Gastroesophageal sphincter (tissue), 3 donors: ENCODE measurements at regions not wholly inside any gene's neighbourhood (a gene's known extent, or its start where the extent isn't known, plus 50 kb on each side); places are given as distances from the start of the nearest gene placed in this dataset.
"Not testable (repeated sequence)": the region's sequence is repeated elsewhere in the genome, so short reads cannot be mapped to it uniquely, and the experiment has no call there.

Experiments
- EP300 ChIP-seq: sonication (generic); formaldehyde crosslinking; IDR thresholded peaks from one replicate; pipeline ENCODE4 v1.6.1; 2017; ENCODE audit warnings: antibody characterized with exemption, mild to moderate bottlenecking
- POLR2A ChIP-seq, 2 donors: fragments of 450-650 bp; IDR thresholded peaks; one replicate each; pipeline ENCODE4 v1.6.1; 2017; ENCODE audit warnings: antibody characterized with exemption in 2 of 2, mild to moderate bottlenecking in 2 of 2, moderate library complexity in 1 of 2
- POLR2AphosphoS5 ChIP-seq: sonication (generic); formaldehyde crosslinking; IDR thresholded peaks from one replicate; pipeline ENCODE4 v1.6.1; 2017; ENCODE audit warnings: antibody characterized with exemption
- TF ChIP-seq, protein P1 (sequence below), 4 experiments: fragments of 200-600 bp in 2 of 4; fragments of 450-650 bp in 2 of 4; sonication (generic) in 1 of 4; IDR thresholded peaks; one replicate each; pipeline ENCODE4 v1.5.1; 2017 to 2019; ENCODE audit warnings: antibody characterized with exemption in 4 of 4, mild to moderate bottlenecking in 2 of 4, moderate library complexity in 2 of 4

DNA sequence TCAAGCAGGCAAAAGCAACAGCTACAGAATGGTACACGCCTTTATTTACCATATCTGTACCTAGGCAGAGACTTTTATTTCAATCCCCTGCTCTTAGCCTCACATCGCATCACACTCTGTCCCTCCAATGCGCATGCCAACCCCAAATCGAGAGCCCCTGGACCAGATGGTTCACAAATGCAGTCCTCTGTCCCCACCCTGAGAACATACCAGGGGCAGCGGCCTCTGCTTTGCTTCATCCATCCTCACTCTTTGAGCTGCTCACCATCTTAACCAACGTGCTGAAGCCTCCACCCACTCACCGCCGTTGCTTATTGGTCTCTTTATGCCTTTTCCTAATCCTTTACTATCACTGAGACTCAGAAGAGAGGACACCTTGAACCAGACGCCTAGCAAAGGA is 56.9 kb upstream of the CDR2 start:
- TF ChIP-seq, protein P1, sequence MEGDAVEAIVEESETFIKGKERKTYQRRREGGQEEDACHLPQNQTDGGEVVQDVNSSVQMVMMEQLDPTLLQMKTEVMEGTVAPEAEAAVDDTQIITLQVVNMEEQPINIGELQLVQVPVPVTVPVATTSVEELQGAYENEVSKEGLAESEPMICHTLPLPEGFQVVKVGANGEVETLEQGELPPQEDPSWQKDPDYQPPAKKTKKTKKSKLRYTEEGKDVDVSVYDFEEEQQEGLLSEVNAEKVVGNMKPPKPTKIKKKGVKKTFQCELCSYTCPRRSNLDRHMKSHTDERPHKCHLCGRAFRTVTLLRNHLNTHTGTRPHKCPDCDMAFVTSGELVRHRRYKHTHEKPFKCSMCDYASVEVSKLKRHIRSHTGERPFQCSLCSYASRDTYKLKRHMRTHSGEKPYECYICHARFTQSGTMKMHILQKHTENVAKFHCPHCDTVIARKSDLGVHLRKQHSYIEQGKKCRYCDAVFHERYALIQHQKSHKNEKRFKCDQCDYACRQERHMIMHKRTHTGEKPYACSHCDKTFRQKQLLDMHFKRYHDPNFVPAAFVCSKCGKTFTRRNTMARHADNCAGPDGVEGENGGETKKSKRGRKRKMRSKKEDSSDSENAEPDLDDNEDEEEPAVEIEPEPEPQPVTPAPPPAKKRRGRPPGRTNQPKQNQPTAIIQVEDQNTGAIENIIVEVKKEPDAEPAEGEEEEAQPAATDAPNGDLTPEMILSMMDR (IDR thresholded peaks at IDR 0.05): not testable (repeated sequence)
- TF ChIP-seq EP300; POLR2A (IDR thresholded peaks at IDR 0.05); POLR2AphosphoS5: not testable (repeated sequence)
